Heart left ventricle (tissue), 16 donors: ENCODE measurements at regions not wholly inside any gene's neighbourhood (a gene's known extent, or its start where the extent isn't known, plus 50 kb on each side); places are given as distances from the start of the nearest gene placed in this dataset.

Experiments used
- ATAC-seq, 4 donors: fragments of 200-7000 bp; cut with Tn5 transposase; one replicate each; pipeline ENCODE4 v1.9.1; 2020 to 2022; ENCODE audit warnings: moderate library complexity in 4 of 4, mild to moderate bottlenecking in 3 of 4, moderate number of reproducible peaks in 1 of 4
- DNase-seq, 5 donors: peaks; one replicate each; pipeline ENCODE4 v3.0.0-alpha.2; 2020
- H3K27ac ChIP-seq, 12 donors: fragments of 200-600 bp; sonication (generic) in 4 of 12; one replicate each; pipeline versions ENCODE4 v1.5.0 to v1.8.0; 2016 to 2022; ENCODE audit warnings: mild to moderate bottlenecking in 2 of 12
- H3K27me3 ChIP-seq, 9 donors: fragments of 200-600 bp; sonication (generic) in 2 of 9; one replicate each; pipeline versions ENCODE4 v1.5.1 to v1.8.0; 2016 to 2022; ENCODE audit warnings: mild to moderate bottlenecking in 3 of 9
- H3K36me3 ChIP-seq, 9 donors: fragments of 200-600 bp; sonication (generic) in 2 of 9; one replicate each; pipeline versions ENCODE4 v1.5.0 to v1.8.0; 2018 to 2022; ENCODE audit warnings: mild to moderate bottlenecking in 2 of 9
- H3K4me1 ChIP-seq, 12 donors: fragments of 200-600 bp; sonication (generic) in 4 of 12; one replicate each; pipeline versions ENCODE4 v1.5.0 to v1.8.0; 2016 to 2022; ENCODE audit warnings: mild to moderate bottlenecking in 3 of 12
- H3K4me3 ChIP-seq, 12 donors: fragments of 200-600 bp; sonication (generic) in 4 of 12; one replicate each; pipeline versions ENCODE4 v1.5.0 to v1.8.0; 2017 to 2022; ENCODE audit warnings: mild to moderate bottlenecking in 9 of 12, moderate library complexity in 4 of 12
- H3K9me3 ChIP-seq, 12 donors: fragments of 200-600 bp; sonication (generic) in 4 of 12; one replicate each; pipeline versions ENCODE4 v1.5.0 to v1.8.0; 2016 to 2022; ENCODE audit warnings: mild to moderate bottlenecking in 1 of 12
- CTCF ChIP-seq, 12 donors: fragments of 200-600 bp; sonication (generic) in 4 of 12; IDR thresholded peaks; one replicate each; pipeline versions ENCODE4 v1.5.0 to v1.8.0; 2018 to 2022; ENCODE audit warnings: antibody characterized with exemption in 12 of 12, mild to moderate bottlenecking in 5 of 12
- POLR2A ChIP-seq, 2 donors: fragments of 450-650 bp; IDR thresholded peaks; one replicate each; pipeline ENCODE4 v1.6.1; 2017; ENCODE audit warnings: antibody characterized with exemption in 2 of 2, mild to moderate bottlenecking in 2 of 2, moderate library complexity in 2 of 2
- WGBS, 4 donors: extraction: QIAGEN DNeasy Blood & Tissue Kit in 2 of 4; methylation state at CpG; one replicate each; pipeline versions ENCODE4 v1.1.5 to v1.1.7; 2013 to 2018; 5-methylcytosine and 5-hydroxymethylcytosine counted together
- intact Hi-C, 10 donors: fragments of 100-400 bp; cut with DNase I; formaldehyde crosslinking; loops; one replicate each; pipeline versions ENCODE4 v1.11.1 to v1.14.2; 2022
- donor health status: ischemic (EF 13 %, LVEDD 7.1; RV severe dilation, severe dysfunction).
- donor health status: healthy with polysubstance abuse.
- donor health status: DM: no; HTN: yes; CAD: no.
- donor health status: DM: no; HTN: no; CAD: no.
- donor health status: ischemic (EF 25% LVEDD 6.9; RV normal size, moderate dysfunction).
- donor health status: ischemic (EF 25% LVEDD 5.7; RV mildly dilated, moderate dysfunction).
- donor health status: healthy.
- donor health status: DM: yes; HTN: yes; CAD: no.
- donor health status: ischemic (EF 35%, LVEDD 5.7; RV mildly dilated, moderate dysfunction).
- donor health status: nonischemic (EF 11% LVEDD 7.7; RV severe dilation, severe dysfunction).
- donor health status: DM: yes; HTN: yes; CAD: no.
- donor health status: PGD.
- donor health status: ischemic (EF 29% LVEDD 5.4; RV normal size, mild dysfunction).
- donor health status: nonischemic (EF 23%, LVEDD 6.1; RV moderate dilation, normal function).

- 55 to 64% (median 59%) methylated on average over 9 of the region's 9 CpGs for WGBS, 4 donors
Observed at GRCh38 chr12:3961591-3961990, 88.4 kb upstream of the PARP11 start.

GRCh38 chr12:3959799-3960560 is 86.8 kb upstream of the PARP11 start:
- peak in 3 of 4 donors; percentile 41 to 79 (median 63) for ATAC-seq
- Histone ChIP-seq H3K4me1 (peaks cover 0 to 12% (median 0%) of the 10 kb centered on the region in 12 donors), H3K27ac (no peak overlapping the region), H3K36me3 (no peaks in the 10 kb centered on the region), H3K9me3 (no peaks in the 10 kb centered on the region), H3K4me3 (no peak overlapping the region), H3K27me3 (peaks cover 0 to 3% (median 0%) of the 10 kb centered on the region in 9 donors)
- intact Hi-C loops, result no loop called here
- peak in 4 of 5 donors; percentile 16 to 40 (median 30) for DNase-seq
- 69 to 80% (median 75%) methylated on average over 10 of the region's 10 CpGs for WGBS, 4 donors
- no peak for TF ChIP-seq CTCF (IDR thresholded peaks at IDR 0.05)
- TF ChIP-seq POLR2A (IDR thresholded peaks at IDR 0.05), result no peak

More at GRCh38 chr12:3961591-3961990, 88.4 kb upstream of the PARP11 start:
- TF ChIP-seq POLR2A (IDR thresholded peaks at IDR 0.05) (no peak), CTCF (IDR thresholded peaks at IDR 0.05) (no peak)
- H3K36me3 ChIP-seq, result no peaks in the 10 kb centered on the region
- ATAC-seq (no peak), DNase-seq (no peak)
- intact Hi-C loops, result no loop called here
- no peak overlapping the region for H3K27ac ChIP-seq
- no peaks in the 10 kb centered on the region for H3K27me3 ChIP-seq
- no peaks in the 10 kb centered on the region for H3K9me3 ChIP-seq
- H3K4me3 ChIP-seq, result no peak overlapping the region
- peaks cover 0 to 12% (median 0%) of the 10 kb centered on the region in 12 donors for H3K4me1 ChIP-seq

- peaks cover 0 to 5% (median 0%) of the 10 kb centered on the region in 9 donors for H3K27me3 ChIP-seq
- WGBS, 4 donors, result 69 to 82% (median 76%) methylated on average over 6 of the region's 6 CpGs
- no peak for DNase-seq
- H3K4me1 ChIP-seq, result peaks cover 0 to 12% (median 0%) of the 10 kb centered on the region in 12 donors
- intact Hi-C loops, result no loop called here
- H3K4me3 ChIP-seq, result no peak overlapping the region
- no peak for TF ChIP-seq CTCF (IDR thresholded peaks at IDR 0.05)
- no peak for TF ChIP-seq POLR2A (IDR thresholded peaks at IDR 0.05)
- H3K27ac ChIP-seq, result no peak overlapping the region
- ATAC-seq, result no peak
- no peaks in the 10 kb centered on the region for H3K36me3 ChIP-seq
- no peaks in the 10 kb centered on the region for H3K9me3 ChIP-seq
Observed at GRCh38 chr12:3958534-3958933, 85.3 kb upstream of the PARP11 start.

GRCh38 chr12:3951380-3952135 is 78.4 kb upstream of the PARP11 start:
- intact Hi-C loops, result no loop called here
- Histone ChIP-seq H3K27ac (no peak overlapping the region), H3K27me3 (peaks cover 0 to 7% (median 0%) of the 10 kb centered on the region in 9 donors), H3K4me1 (peaks cover 0 to 14% (median 0%) of the 10 kb centered on the region in 12 donors), H3K9me3 (no peaks in the 10 kb centered on the region), H3K36me3 (no peaks in the 10 kb centered on the region), H3K4me3 (no peak overlapping the region)
- ATAC-seq (no peak), DNase-seq (no peak)
- no peak for TF ChIP-seq POLR2A (IDR thresholded peaks at IDR 0.05)
- no peak for TF ChIP-seq CTCF (IDR thresholded peaks at IDR 0.05)
- 82 to 87% (median 85%) methylated on average over 23 of the region's 23 CpGs for WGBS, 4 donors
